ENCODE measurements at regions not wholly inside any gene's neighbourhood (a gene's known extent, or its start where the extent isn't known, plus 50 kb on each side); places are given as distances from the start of the nearest gene placed in this dataset.
"Not testable (repeated sequence)": the region's sequence is repeated elsewhere in the genome, so short reads cannot be mapped to it uniquely, and the experiment has no call there.

DNA sequence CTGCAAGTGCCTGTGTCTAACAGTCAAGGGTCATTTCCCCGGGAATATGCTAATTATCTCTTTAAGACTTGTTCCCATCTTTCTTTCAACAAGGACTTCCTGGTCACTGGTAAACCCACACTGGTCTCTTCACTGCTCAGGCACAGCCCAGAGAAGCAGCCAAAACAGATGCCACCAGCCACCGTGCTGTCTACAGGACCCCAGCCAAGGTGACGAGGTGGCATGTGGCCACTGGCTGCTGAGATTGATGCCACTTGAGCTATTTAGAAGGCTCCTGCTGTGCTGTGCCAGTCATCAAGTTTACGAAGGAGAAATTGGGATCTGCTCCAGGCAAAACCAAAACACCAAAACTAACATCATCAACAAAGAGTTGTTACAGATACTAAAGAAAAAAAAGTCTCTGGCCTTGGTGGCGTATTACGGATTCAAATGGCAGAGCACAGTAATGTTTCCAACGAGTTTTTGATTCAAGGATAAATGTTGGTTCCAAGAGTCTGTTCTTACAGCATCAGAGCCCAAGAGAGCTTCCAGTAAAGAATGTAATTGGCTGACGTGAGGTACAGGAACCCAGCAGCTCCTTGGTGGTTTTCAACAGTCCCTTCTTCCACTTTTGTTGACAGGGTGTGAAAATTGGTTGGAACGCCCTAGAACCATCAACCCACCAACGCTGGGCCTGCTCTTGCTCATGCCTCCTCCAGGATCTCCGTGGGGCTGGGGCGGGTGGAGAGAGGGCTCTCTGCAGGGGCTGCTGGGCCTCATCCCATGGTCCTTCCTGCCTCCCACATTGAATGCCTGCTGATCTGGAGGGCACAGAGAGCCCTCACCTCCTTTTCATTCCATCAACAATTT, 63.7 kb upstream of the ZCCHC2 start:
- H3K4me3 ChIP-seq (ENCODE audit: low read depth, low read length), result no peak overlapping the region
- no peak for DNase-seq (ENCODE audit: low read depth)
- TF ChIP-seq CTCF (conservative IDR thresholded peaks at IDR 0.05; ENCODE audit: low read depth, low read length), result no peak

DNA sequence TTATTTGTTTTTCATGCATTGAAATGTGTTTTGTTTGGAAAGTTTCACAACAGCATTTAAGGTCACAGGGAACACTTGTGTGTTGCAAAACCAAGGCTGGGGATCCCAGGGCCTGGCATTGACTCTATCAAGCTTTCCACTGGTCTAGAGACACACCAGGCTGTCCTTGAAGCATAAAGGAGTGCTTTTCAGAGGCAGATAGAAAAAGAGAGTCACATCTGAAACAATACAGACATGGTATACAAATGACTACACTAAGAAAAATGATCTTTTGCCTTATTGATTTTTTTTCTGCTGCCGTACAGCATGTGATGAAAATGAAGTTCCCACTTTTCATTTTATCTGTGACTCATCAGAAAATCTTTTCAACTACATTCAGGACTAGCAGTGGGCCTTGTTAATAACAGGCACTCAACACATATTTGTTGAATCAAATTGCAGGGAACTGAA, 61.9 kb upstream of the ZCCHC2 start:
- no peak for TF ChIP-seq CTCF (conservative IDR thresholded peaks at IDR 0.05; ENCODE audit: low read depth, low read length)
- DNase-seq (ENCODE audit: low read depth), result no peak

DNA sequence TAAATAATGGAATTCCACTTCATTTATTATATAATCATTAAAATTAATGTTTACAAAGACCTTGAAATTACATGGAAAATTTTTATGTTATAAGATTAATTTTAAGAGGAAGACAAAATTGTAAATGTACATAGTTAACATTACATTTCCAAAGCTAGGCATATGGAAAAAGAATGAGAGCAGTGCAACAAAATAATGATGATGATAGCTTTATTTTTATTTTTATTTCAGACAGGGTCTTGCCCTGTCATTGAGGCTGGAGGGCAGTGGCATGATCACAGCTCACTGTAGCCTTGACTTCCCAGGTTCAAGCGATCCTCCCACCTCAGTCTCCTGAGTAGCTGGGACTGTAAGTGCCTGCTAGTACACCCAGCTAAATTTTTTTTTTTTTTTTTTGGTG, 61.2 kb upstream of the ZCCHC2 start:
- no peak for DNase-seq (ENCODE audit: low read depth)
- no peak overlapping the region for H3K4me3 ChIP-seq (ENCODE audit: low read depth, low read length)
- TF ChIP-seq CTCF (conservative IDR thresholded peaks at IDR 0.05; ENCODE audit: low read depth, low read length), result no peak

More for the DNA sequence above, 61.9 kb upstream of the ZCCHC2 start:
- H3K4me3 ChIP-seq (ENCODE audit: low read depth, low read length), result no peak overlapping the region

- DNase-seq (ENCODE audit: low read depth), result no peak
- no peak for TF ChIP-seq CTCF (conservative IDR thresholded peaks at IDR 0.05; ENCODE audit: low read depth, low read length)
- H3K4me3 ChIP-seq (ENCODE audit: low read depth, low read length), result no peak overlapping the region
Observed at GRCh38 chr18:62464266-62464665, 58.6 kb upstream of the ZCCHC2 start.

DNA sequence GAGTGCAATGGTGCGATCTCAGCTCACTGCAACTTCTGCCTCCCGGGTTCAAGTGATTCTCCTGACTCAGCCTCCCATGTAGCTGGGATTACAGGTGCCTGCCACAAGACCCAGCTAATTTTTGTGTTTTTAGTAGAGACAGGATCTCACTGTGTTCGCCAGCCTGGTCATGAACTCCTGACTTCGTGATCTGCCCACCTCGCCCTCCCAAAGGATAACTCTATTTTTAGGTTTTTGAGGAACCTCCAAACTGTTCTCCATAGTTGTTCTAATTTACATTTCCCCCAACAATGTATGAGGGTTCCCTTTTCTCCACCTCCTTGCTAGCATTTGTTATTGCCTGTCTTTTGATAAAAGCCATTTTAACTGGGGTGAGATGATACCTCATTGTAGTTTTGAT, 53.7 kb upstream of the ZCCHC2 start:
- H3K4me3 ChIP-seq (ENCODE audit: low read depth, low read length); DNase-seq (ENCODE audit: low read depth): not testable (repeated sequence)
